ENCODE measurements at regions not wholly inside any gene's neighbourhood (a gene's known extent, or its start where the extent isn't known, plus 50 kb on each side); places are given as distances from the start of the nearest gene placed in this dataset.

- ChIA-PET POLR2A (no interaction called here), CTCF (interaction anchor here (1.4 kb wide), 1 partner anchor 60 kb away, joined by 3 read pairs; no protein-coding TSS in a partner anchor), SMC1A (ENCODE audit: uncharacterized antibody, unreplicated experiment) (no interaction called here), RAD21 (ENCODE audit: unreplicated experiment) (no interaction called here)
- WGBS (ENCODE audit: insufficient coverage, insufficient replicate concordance, low lambda C conversion rate, missing lambda C conversion rate), result 9% methylated on average over 7 of the region's 7 CpGs
- TF ChIP-seq, protein P1, sequence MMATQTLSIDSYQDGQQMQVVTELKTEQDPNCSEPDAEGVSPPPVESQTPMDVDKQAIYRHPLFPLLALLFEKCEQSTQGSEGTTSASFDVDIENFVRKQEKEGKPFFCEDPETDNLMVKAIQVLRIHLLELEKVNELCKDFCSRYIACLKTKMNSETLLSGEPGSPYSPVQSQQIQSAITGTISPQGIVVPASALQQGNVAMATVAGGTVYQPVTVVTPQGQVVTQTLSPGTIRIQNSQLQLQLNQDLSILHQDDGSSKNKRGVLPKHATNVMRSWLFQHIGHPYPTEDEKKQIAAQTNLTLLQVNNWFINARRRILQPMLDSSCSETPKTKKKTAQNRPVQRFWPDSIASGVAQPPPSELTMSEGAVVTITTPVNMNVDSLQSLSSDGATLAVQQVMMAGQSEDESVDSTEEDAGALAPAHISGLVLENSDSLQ (IDR thresholded peaks at IDR 0.05), result no peak
- TF ChIP-seq BRCA1 (IDR thresholded peaks at IDR 0.05; ENCODE audit: low read depth, low read length) (no peak), ZZZ3 (IDR thresholded peaks at IDR 0.05; ENCODE audit: control insufficient read depth, insufficient read length, low read depth) (no peak), WRNIP1 (IDR thresholded peaks at IDR 0.05; ENCODE audit: borderline replicate concordance, low read depth, low read length) (no peak), NR2C1 (IDR thresholded peaks at IDR 0.05) (no peak), RUNX3 (IDR thresholded peaks at IDR 0.05; ENCODE audit: low read length) (no peak), ATF7 (IDR thresholded peaks at IDR 0.05; ENCODE audit: low read depth) (no peak), ETV6 (conservative IDR thresholded peaks at IDR 0.05 in 1 of 2, IDR thresholded peaks at IDR 0.05 in 1 of 2; ENCODE audit: borderline replicate concordance in 1 of 2, low read depth in 1 of 2) (no peak), ZNF384 (IDR thresholded peaks at IDR 0.05; ENCODE audit: borderline replicate concordance, low read depth, low read length) (no peak), IKZF1 (conservative IDR thresholded peaks at IDR 0.05) (no peak), NR2F1 (conservative IDR thresholded peaks at IDR 0.05) (no peak)
- no peaks in the 10 kb centered on the region for H3K4me1 ChIP-seq (ENCODE audit: control insufficient read depth, insufficient read depth, low read length)
- intact Hi-C loops (cut with micrococcal nuclease; ENCODE audit: unreplicated experiment), result no loop called here
- no peak overlapping the region for H3K27ac ChIP-seq (ENCODE audit: control insufficient read depth, insufficient read depth)
- no peaks in the 10 kb centered on the region for H4K20me1 ChIP-seq (ENCODE audit: control insufficient read depth, insufficient read depth)
- no peak overlapping the region for H3K4me3 ChIP-seq
- BruUV-seq (replicated peaks), result no TSS peak
- H2AFZ ChIP-seq (ENCODE audit: control insufficient read depth, low read depth, low read length), result no peak overlapping the region
- H3K27me3 ChIP-seq (replicated peaks in 1 of 2; ENCODE audit: control insufficient read depth in 2 of 2, insufficient read depth in 2 of 2, low read length in 1 of 2), result no peaks in the 10 kb centered on the region
- no peak overlapping the region for H3K4me2 ChIP-seq (ENCODE audit: control insufficient read depth, insufficient read depth)
- FAIRE-seq, result no peak
- no peaks in the 10 kb centered on the region for H3K79me2 ChIP-seq (ENCODE audit: control insufficient read depth, insufficient read depth, low read length)
- H3K9ac ChIP-seq (ENCODE audit: control insufficient read depth, insufficient read depth, low read length), result no peak overlapping the region
- no peaks in the 10 kb centered on the region for H3K9me3 ChIP-seq (replicated peaks; ENCODE audit: control insufficient read depth, insufficient read depth, low read length)
- no peak for ATAC-seq
- in situ Hi-C loops (cut with MboI), result no loop called here
- H3K36me3 ChIP-seq (ENCODE audit: control insufficient read depth in 2 of 2, insufficient read depth in 2 of 2, low read length in 1 of 2), result no peaks in the 10 kb centered on the region
- DNase-seq (ENCODE audit: low read depth, low spot score), result no peak
Observed at GRCh38 chr10:91575044-91575610, 57.7 kb downstream of the PPP1R3C start.
